ENCODE measurements at regions not wholly inside any gene's neighbourhood (a gene's known extent, or its start where the extent isn't known, plus 50 kb on each side); places are given as distances from the start of the nearest gene placed in this dataset.

GRCh38 chr6:97548354-97548753 lies 265.3 kb upstream of the MMS22L start:
- no peak for ATAC-seq
- TF ChIP-seq BACH2 (CRISPR knock-in tag; IDR thresholded peaks at IDR 0.05; ENCODE audit: borderline replicate concordance) = no peak
- no peak for TF ChIP-seq CREB5 (CRISPR knock-in tag; IDR thresholded peaks at IDR 0.05; ENCODE audit: low read depth)
- TF ChIP-seq, protein P1, sequence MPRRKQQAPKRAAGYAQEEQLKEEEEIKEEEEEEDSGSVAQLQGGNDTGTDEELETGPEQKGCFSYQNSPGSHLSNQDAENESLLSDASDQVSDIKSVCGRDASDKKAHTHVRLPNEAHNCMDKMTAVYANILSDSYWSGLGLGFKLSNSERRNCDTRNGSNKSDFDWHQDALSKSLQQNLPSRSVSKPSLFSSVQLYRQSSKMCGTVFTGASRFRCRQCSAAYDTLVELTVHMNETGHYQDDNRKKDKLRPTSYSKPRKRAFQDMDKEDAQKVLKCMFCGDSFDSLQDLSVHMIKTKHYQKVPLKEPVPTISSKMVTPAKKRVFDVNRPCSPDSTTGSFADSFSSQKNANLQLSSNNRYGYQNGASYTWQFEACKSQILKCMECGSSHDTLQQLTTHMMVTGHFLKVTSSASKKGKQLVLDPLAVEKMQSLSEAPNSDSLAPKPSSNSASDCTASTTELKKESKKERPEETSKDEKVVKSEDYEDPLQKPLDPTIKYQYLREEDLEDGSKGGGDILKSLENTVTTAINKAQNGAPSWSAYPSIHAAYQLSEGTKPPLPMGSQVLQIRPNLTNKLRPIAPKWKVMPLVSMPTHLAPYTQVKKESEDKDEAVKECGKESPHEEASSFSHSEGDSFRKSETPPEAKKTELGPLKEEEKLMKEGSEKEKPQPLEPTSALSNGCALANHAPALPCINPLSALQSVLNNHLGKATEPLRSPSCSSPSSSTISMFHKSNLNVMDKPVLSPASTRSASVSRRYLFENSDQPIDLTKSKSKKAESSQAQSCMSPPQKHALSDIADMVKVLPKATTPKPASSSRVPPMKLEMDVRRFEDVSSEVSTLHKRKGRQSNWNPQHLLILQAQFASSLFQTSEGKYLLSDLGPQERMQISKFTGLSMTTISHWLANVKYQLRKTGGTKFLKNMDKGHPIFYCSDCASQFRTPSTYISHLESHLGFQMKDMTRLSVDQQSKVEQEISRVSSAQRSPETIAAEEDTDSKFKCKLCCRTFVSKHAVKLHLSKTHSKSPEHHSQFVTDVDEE (CRISPR knock-in tag; IDR thresholded peaks at IDR 0.05) = no peak
- TF ChIP-seq ZNF8 (CRISPR knock-in tag; IDR thresholded peaks at IDR 0.05) = no peak
- no peak for TF ChIP-seq OSR1 (CRISPR knock-in tag; IDR thresholded peaks at IDR 0.05)
- TF ChIP-seq CSDC2 (CRISPR knock-in tag; IDR thresholded peaks at IDR 0.05) = no peak
- TF ChIP-seq ISL1 (CRISPR knock-in tag; IDR thresholded peaks at IDR 0.05) = no peak
- no peak for TF ChIP-seq ZNF565 (CRISPR knock-in tag; conservative IDR thresholded peaks at IDR 0.05; ENCODE audit: low read depth)
- TF ChIP-seq PPARA (CRISPR knock-in tag; IDR thresholded peaks at IDR 0.05; ENCODE audit: borderline replicate concordance) = no peak
- no peak for TF ChIP-seq RARB (CRISPR knock-in tag; IDR thresholded peaks at IDR 0.05)
- no peak for TF ChIP-seq ZC3H10 (CRISPR knock-in tag; IDR thresholded peaks at IDR 0.05)

DNA sequence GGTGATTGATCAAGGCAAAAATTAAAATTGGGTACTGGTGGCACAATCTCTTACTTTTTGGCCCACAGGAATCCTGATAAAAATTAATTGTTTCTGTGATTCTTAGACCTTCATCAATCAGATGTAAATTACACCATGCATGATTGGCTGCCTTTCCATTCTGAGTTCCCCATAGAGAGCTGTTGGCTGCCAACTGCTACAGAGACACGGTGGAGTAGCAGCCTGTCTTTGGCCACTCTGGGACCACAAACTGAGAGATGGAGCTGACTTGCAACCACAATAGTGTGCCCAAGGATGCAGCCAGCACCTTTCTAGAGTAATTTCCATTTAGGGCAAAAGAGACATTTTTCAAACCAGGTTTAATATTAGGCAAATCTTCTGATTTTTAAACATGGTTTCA lies 274.3 kb upstream of the MMS22L start:
- TF ChIP-seq ZFP3 (CRISPR knock-in tag; IDR thresholded peaks at IDR 0.05) (no peak), ESRRG (CRISPR knock-in tag; IDR thresholded peaks at IDR 0.05) (no peak), ARNTL (CRISPR knock-in tag; IDR thresholded peaks at IDR 0.05; ENCODE audit: borderline replicate concordance, low read depth) (no peak), OSR1 (CRISPR knock-in tag; IDR thresholded peaks at IDR 0.05) (no peak), ISL1 (CRISPR knock-in tag; IDR thresholded peaks at IDR 0.05) (no peak), CSRNP3 (CRISPR knock-in tag; IDR thresholded peaks at IDR 0.05) (no peak), CREB5 (CRISPR knock-in tag; IDR thresholded peaks at IDR 0.05; ENCODE audit: low read depth) (no peak), RARB (CRISPR knock-in tag; IDR thresholded peaks at IDR 0.05) (no peak), ZNF8 (CRISPR knock-in tag; IDR thresholded peaks at IDR 0.05) (no peak), TCF4 (CRISPR knock-in tag; IDR thresholded peaks at IDR 0.05; ENCODE audit: borderline replicate concordance) (no peak), GLIS3 (CRISPR knock-in tag; IDR thresholded peaks at IDR 0.05) (no peak)
- no peak for ATAC-seq

GRCh38 chr6:97563529-97563928 lies 280.5 kb upstream of the MMS22L start:
- TF ChIP-seq BACH2 (CRISPR knock-in tag; IDR thresholded peaks at IDR 0.05; ENCODE audit: borderline replicate concordance) (no peak), ZNF8 (CRISPR knock-in tag; IDR thresholded peaks at IDR 0.05) (no peak), RARB (CRISPR knock-in tag; IDR thresholded peaks at IDR 0.05) (no peak), CREB5 (CRISPR knock-in tag; IDR thresholded peaks at IDR 0.05; ENCODE audit: low read depth) (no peak), ZFP30 (CRISPR knock-in tag; IDR thresholded peaks at IDR 0.05) (no peak), ZNF70 (CRISPR knock-in tag; IDR thresholded peaks at IDR 0.05) (no peak), PPARA (CRISPR knock-in tag; IDR thresholded peaks at IDR 0.05; ENCODE audit: borderline replicate concordance) (no peak), GLIS3 (CRISPR knock-in tag; IDR thresholded peaks at IDR 0.05) (no peak), OSR1 (CRISPR knock-in tag; IDR thresholded peaks at IDR 0.05) (no peak), ZNF565 (CRISPR knock-in tag; conservative IDR thresholded peaks at IDR 0.05; ENCODE audit: low read depth) (no peak), ZC3H10 (CRISPR knock-in tag; IDR thresholded peaks at IDR 0.05) (no peak), CSDC2 (CRISPR knock-in tag; IDR thresholded peaks at IDR 0.05) (no peak), TOX (CRISPR knock-in tag; IDR thresholded peaks at IDR 0.05; ENCODE audit: borderline replicate concordance) (no peak), ESRRG (CRISPR knock-in tag; IDR thresholded peaks at IDR 0.05) (no peak)
- TF ChIP-seq, protein P2, sequence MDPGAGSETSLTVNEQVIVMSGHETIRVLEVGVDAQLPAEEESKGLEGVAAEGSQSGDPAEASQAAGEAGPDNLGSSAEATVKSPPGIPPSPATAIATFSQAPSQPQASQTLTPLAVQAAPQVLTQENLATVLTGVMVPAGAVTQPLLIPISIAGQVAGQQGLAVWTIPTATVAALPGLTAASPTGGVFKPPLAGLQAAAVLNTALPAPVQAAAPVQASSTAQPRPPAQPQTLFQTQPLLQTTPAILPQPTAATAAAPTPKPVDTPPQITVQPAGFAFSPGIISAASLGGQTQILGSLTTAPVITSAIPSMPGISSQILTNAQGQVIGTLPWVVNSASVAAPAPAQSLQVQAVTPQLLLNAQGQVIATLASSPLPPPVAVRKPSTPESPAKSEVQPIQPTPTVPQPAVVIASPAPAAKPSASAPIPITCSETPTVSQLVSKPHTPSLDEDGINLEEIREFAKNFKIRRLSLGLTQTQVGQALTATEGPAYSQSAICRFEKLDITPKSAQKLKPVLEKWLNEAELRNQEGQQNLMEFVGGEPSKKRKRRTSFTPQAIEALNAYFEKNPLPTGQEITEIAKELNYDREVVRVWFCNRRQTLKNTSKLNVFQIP (CRISPR knock-in tag; IDR thresholded peaks at IDR 0.05; ENCODE audit: borderline replicate concordance, low read depth) = no peak
- ATAC-seq = no peak

Data from SK-N-SH treated with all-trans-retinoic acid at 6 μM for 48 hours (cell line).